ENCODE measurements at regions not wholly inside any gene's neighbourhood (a gene's known extent, or its start where the extent isn't known, plus 50 kb on each side); places are given as distances from the start of the nearest gene placed in this dataset.

- no peak for TF ChIP-seq POLR2AphosphoS5 (IDR thresholded peaks at IDR 0.05; ENCODE audit: low read depth, low read length)
- TF ChIP-seq POLR2A (IDR thresholded peaks at IDR 0.05; ENCODE audit: low read depth, low read length): no peak
- TF ChIP-seq TAF1 (IDR thresholded peaks at IDR 0.05; ENCODE audit: borderline replicate concordance, low read depth, low read length): no peak
- no peak for FAIRE-seq
- no peak for DNase-seq (ENCODE audit: insufficient read length)
Measured at GRCh38 chr2:235244255-235245220, 249.3 kb upstream of the AGAP1 start.

- TF ChIP-seq POLR2AphosphoS5 (IDR thresholded peaks at IDR 0.05; ENCODE audit: low read depth, low read length) (no peak), TAF1 (IDR thresholded peaks at IDR 0.05; ENCODE audit: borderline replicate concordance, low read depth, low read length) (no peak), POLR2A (IDR thresholded peaks at IDR 0.05; ENCODE audit: low read depth, low read length) (no peak)
- FAIRE-seq: no peak
Measured at GRCh38 chr2:235247001-235247400, 246.8 kb upstream of the AGAP1 start.

GRCh38 chr2:235255693-235256092, 238.2 kb upstream of the AGAP1 start:
- FAIRE-seq: no peak
- DNase-seq (ENCODE audit: insufficient read length): no peak
- no peak for TF ChIP-seq TAF1 (IDR thresholded peaks at IDR 0.05; ENCODE audit: borderline replicate concordance, low read depth, low read length)
- no peak for TF ChIP-seq POLR2AphosphoS5 (IDR thresholded peaks at IDR 0.05; ENCODE audit: low read depth, low read length)
- TF ChIP-seq POLR2A (IDR thresholded peaks at IDR 0.05; ENCODE audit: low read depth, low read length): no peak

More at GRCh38 chr2:235247001-235247400, 246.8 kb upstream of the AGAP1 start:
- no peak for DNase-seq (ENCODE audit: insufficient read length)

- FAIRE-seq (no peak), DNase-seq (ENCODE audit: insufficient read length) (no peak)
- TF ChIP-seq TAF1 (IDR thresholded peaks at IDR 0.05; ENCODE audit: borderline replicate concordance, low read depth, low read length): no peak
- no peak for TF ChIP-seq POLR2A (IDR thresholded peaks at IDR 0.05; ENCODE audit: low read depth, low read length)
- TF ChIP-seq POLR2AphosphoS5 (IDR thresholded peaks at IDR 0.05; ENCODE audit: low read depth, low read length): no peak
Measured at GRCh38 chr2:235257590-235257989, 236.3 kb upstream of the AGAP1 start.

- DNase-seq (ENCODE audit: insufficient read length) (no peak), FAIRE-seq (no peak)
- no peak for TF ChIP-seq TAF1 (IDR thresholded peaks at IDR 0.05; ENCODE audit: borderline replicate concordance, low read depth, low read length)
- TF ChIP-seq POLR2AphosphoS5 (IDR thresholded peaks at IDR 0.05; ENCODE audit: low read depth, low read length): no peak
- TF ChIP-seq POLR2A (IDR thresholded peaks at IDR 0.05; ENCODE audit: low read depth, low read length): no peak
Measured at GRCh38 chr2:235262750-235263149, 231.1 kb upstream of the AGAP1 start.

- TF ChIP-seq TAF1 (IDR thresholded peaks at IDR 0.05; ENCODE audit: borderline replicate concordance, low read depth, low read length) (no peak), POLR2A (IDR thresholded peaks at IDR 0.05; ENCODE audit: low read depth, low read length) (no peak), POLR2AphosphoS5 (IDR thresholded peaks at IDR 0.05; ENCODE audit: low read depth, low read length) (no peak)
- DNase-seq (ENCODE audit: insufficient read length) (no peak), FAIRE-seq (no peak)
Measured at GRCh38 chr2:235263205-235264120, 230.4 kb upstream of the AGAP1 start.

GRCh38 chr2:235264121-235264493, 229.7 kb upstream of the AGAP1 start:
- TF ChIP-seq POLR2AphosphoS5 (IDR thresholded peaks at IDR 0.05; ENCODE audit: low read depth, low read length) (no peak), TAF1 (IDR thresholded peaks at IDR 0.05; ENCODE audit: borderline replicate concordance, low read depth, low read length) (no peak), POLR2A (IDR thresholded peaks at IDR 0.05; ENCODE audit: low read depth, low read length) (no peak)
- FAIRE-seq (no peak), DNase-seq (ENCODE audit: insufficient read length) (no peak)

GRCh38 chr2:235264512-235264911, 229.3 kb upstream of the AGAP1 start:
- no peak for DNase-seq (ENCODE audit: insufficient read length)
- TF ChIP-seq POLR2A (IDR thresholded peaks at IDR 0.05; ENCODE audit: low read depth, low read length): no peak
- TF ChIP-seq POLR2AphosphoS5 (IDR thresholded peaks at IDR 0.05; ENCODE audit: low read depth, low read length): no peak
- TF ChIP-seq TAF1 (IDR thresholded peaks at IDR 0.05; ENCODE audit: borderline replicate concordance, low read depth, low read length): no peak
- no peak for FAIRE-seq

GRCh38 chr2:235265348-235265965, 228.4 kb upstream of the AGAP1 start:
- no peak for TF ChIP-seq POLR2AphosphoS5 (IDR thresholded peaks at IDR 0.05; ENCODE audit: low read depth, low read length)
- no peak for TF ChIP-seq POLR2A (IDR thresholded peaks at IDR 0.05; ENCODE audit: low read depth, low read length)
- no peak for TF ChIP-seq TAF1 (IDR thresholded peaks at IDR 0.05; ENCODE audit: borderline replicate concordance, low read depth, low read length)
- FAIRE-seq (no peak), DNase-seq (ENCODE audit: insufficient read length) (no peak)

GRCh38 chr2:235267251-235267650, 226.6 kb upstream of the AGAP1 start:
- no peak for TF ChIP-seq POLR2A (IDR thresholded peaks at IDR 0.05; ENCODE audit: low read depth, low read length)
- no peak for TF ChIP-seq POLR2AphosphoS5 (IDR thresholded peaks at IDR 0.05; ENCODE audit: low read depth, low read length)
- no peak for TF ChIP-seq TAF1 (IDR thresholded peaks at IDR 0.05; ENCODE audit: borderline replicate concordance, low read depth, low read length)
- no peak for DNase-seq (ENCODE audit: insufficient read length)
- no peak for FAIRE-seq

- no peak for DNase-seq (ENCODE audit: insufficient read length)
- no peak for FAIRE-seq
- TF ChIP-seq POLR2AphosphoS5 (IDR thresholded peaks at IDR 0.05; ENCODE audit: low read depth, low read length) (no peak), TAF1 (IDR thresholded peaks at IDR 0.05; ENCODE audit: borderline replicate concordance, low read depth, low read length) (no peak), POLR2A (IDR thresholded peaks at IDR 0.05; ENCODE audit: low read depth, low read length) (no peak)
Measured at GRCh38 chr2:235268535-235268934, 225.3 kb upstream of the AGAP1 start.
